ENCODE measurements at regions not wholly inside any gene's neighbourhood (a gene's known extent, or its start where the extent isn't known, plus 50 kb on each side); places are given as distances from the start of the nearest gene placed in this dataset.

DNA sequence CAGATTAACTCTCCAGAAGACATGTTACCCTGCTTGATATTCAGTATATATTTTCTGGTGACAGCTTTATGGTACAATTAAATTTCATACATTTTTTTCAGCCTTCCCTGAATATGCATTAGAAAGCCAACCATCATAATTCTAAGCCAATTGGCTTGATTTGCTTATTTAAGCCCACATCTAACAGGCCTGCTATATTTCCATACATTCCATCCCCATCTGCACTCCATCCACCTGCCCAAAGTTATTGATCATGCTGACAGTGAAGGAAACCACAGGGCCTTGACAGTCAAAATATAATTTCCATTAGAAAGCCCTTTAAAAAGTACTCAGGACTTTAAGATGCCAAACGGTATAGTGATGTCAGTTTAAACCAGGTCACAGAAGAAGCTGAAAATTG lies 164.3 kb downstream of the GXYLT1 start:
- no peaks in the 10 kb centered on the region for H3K36me3 ChIP-seq (ENCODE audit: control insufficient read depth, insufficient read depth, low read length)
- H3K9ac ChIP-seq (ENCODE audit: low read length): no peak overlapping the region
- H3K27me3 ChIP-seq (ENCODE audit: control insufficient read depth, insufficient read depth, low read length): no peaks in the 10 kb centered on the region
- no peaks in the 10 kb centered on the region for H3K4me1 ChIP-seq (ENCODE audit: control insufficient read depth, insufficient read depth, low read length)
- H3K4me3 ChIP-seq (ENCODE audit: low read length): no peak overlapping the region
- no peaks in the 10 kb centered on the region for H3K9me3 ChIP-seq (ENCODE audit: control insufficient read depth, low read length)

DNA sequence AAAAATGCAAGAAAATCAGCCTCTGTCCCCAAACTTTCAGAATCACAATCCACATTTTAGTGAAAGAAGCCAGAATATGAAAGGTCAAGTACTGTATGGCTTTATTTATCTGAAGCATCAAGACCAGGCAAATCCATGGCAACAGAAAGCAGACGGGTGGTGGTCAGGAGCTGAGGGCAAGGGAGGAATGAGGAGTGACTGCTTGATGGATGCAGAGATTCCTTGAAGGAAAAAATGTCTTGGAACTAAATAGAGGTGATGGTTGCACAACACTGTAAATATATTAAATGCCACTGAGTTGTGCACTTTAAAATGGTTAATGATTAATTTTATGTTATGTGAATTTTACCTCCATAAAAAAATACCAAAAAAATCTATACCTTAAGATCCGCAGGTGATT lies 165.1 kb downstream of the GXYLT1 start:
- H3K27me3 ChIP-seq (ENCODE audit: control insufficient read depth, insufficient read depth, low read length): no peaks in the 10 kb centered on the region
- H3K9ac ChIP-seq (ENCODE audit: low read length): no peak overlapping the region
- no peaks in the 10 kb centered on the region for H3K4me1 ChIP-seq (ENCODE audit: control insufficient read depth, insufficient read depth, low read length)
- no peak overlapping the region for H3K4me3 ChIP-seq (ENCODE audit: low read length)
- no peaks in the 10 kb centered on the region for H3K36me3 ChIP-seq (ENCODE audit: control insufficient read depth, insufficient read depth, low read length)
- H3K9me3 ChIP-seq (ENCODE audit: control insufficient read depth, low read length): no peaks in the 10 kb centered on the region

DNA sequence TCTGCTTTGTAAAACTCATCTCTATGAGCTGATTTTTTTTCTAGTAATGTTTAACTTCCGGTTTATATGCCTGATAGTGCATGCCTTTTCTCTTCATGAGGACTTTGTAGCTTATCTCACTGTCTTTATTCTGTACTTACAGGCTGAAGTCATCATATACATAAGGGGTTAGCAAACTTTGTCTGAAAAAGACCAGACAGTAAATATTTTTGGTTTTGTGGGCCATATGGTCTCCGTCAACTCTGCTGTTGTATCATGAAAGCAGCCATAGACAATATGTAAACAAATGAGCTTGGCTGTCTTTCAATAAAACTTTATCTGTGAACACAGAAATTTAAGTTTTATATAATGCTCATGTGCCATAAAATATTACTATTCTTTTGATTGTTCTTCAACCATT lies 172.1 kb downstream of the GXYLT1 start:
- Histone ChIP-seq H3K27me3 (ENCODE audit: control insufficient read depth, insufficient read depth, low read length) (no peaks in the 10 kb centered on the region), H3K36me3 (ENCODE audit: control insufficient read depth, insufficient read depth, low read length) (no peaks in the 10 kb centered on the region), H3K9me3 (ENCODE audit: control insufficient read depth, low read length) (no peaks in the 10 kb centered on the region), H3K4me3 (ENCODE audit: low read length) (no peak overlapping the region), H3K9ac (ENCODE audit: low read length) (no peak overlapping the region), H3K4me1 (ENCODE audit: control insufficient read depth, insufficient read depth, low read length) (no peaks in the 10 kb centered on the region)

DNA sequence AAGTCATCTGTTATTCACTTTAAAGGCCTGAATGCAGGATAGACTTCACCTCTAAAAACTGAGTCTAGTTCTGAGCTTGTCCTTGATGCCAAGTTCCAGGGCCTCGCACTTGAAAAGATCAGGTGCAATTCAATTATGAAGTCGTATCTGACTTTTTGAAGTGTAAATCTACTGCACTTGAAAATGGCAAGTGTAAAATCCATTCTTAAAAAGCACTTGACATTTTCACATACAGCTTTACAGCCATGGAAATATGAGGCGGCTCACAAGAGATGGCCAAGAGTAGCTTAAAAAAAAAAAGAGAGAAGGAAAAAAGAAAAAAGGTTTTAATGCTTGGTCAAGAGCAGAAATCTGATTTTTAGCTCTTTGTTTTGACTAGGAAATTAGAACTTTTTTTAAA lies 172.5 kb downstream of the GXYLT1 start:
- H3K36me3 ChIP-seq (ENCODE audit: control insufficient read depth, insufficient read depth, low read length): no peaks in the 10 kb centered on the region
- no peak overlapping the region for H3K9ac ChIP-seq (ENCODE audit: low read length)
- H3K27me3 ChIP-seq (ENCODE audit: control insufficient read depth, insufficient read depth, low read length): no peaks in the 10 kb centered on the region
- H3K9me3 ChIP-seq (ENCODE audit: control insufficient read depth, low read length): no peaks in the 10 kb centered on the region
- no peak overlapping the region for H3K4me3 ChIP-seq (ENCODE audit: low read length)
- no peaks in the 10 kb centered on the region for H3K4me1 ChIP-seq (ENCODE audit: control insufficient read depth, insufficient read depth, low read length)

DNA sequence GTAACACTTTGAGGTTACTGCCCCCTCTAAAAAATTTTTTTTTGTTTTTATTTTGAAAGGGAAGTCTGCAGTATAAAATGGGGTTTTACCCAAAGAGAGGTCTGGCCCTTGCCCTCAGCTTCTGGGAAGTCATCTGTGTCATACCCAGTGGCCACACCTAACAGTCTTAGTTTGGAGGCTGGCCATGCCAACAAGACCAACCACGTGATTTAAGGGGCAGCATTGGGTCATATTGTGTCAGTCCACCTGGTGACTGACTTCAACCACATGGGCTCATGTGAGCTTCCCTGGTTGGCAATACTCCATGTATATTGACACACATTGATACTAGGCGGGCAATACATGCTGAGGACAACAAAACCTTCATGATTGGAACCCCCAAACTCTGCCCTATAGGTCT lies 173.9 kb downstream of the GXYLT1 start:
- H3K4me3 ChIP-seq (ENCODE audit: low read length): no peak overlapping the region
- no peaks in the 10 kb centered on the region for H3K27me3 ChIP-seq (ENCODE audit: control insufficient read depth, insufficient read depth, low read length)
- no peaks in the 10 kb centered on the region for H3K36me3 ChIP-seq (ENCODE audit: control insufficient read depth, insufficient read depth, low read length)
- no peaks in the 10 kb centered on the region for H3K4me1 ChIP-seq (ENCODE audit: control insufficient read depth, insufficient read depth, low read length)
- H3K9me3 ChIP-seq (ENCODE audit: control insufficient read depth, low read length): no peaks in the 10 kb centered on the region
- no peak overlapping the region for H3K9ac ChIP-seq (ENCODE audit: low read length)

DNA sequence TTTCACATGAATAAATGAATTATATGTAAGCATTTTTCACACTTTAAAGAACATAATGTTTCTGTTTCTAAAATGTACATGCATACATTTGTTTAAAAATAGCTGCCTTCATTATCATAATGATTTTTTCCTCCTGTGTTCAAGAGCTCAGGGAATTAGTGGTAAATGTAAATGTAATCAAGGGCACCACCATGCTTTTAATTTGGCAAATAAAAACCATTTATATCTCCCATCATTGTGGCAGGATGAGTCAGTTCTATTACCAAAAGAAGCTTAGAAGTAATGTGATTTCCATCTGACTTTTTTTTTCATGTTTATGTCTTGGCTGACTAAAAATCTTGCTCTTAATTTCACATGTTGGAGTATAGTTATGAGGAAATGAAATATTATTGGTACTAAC lies 176.1 kb downstream of the GXYLT1 start:
- no peaks in the 10 kb centered on the region for H3K9me3 ChIP-seq (ENCODE audit: control insufficient read depth, low read length)
- H3K36me3 ChIP-seq (ENCODE audit: control insufficient read depth, insufficient read depth, low read length): no peaks in the 10 kb centered on the region
- no peak overlapping the region for H3K4me3 ChIP-seq (ENCODE audit: low read length)
- no peaks in the 10 kb centered on the region for H3K4me1 ChIP-seq (ENCODE audit: control insufficient read depth, insufficient read depth, low read length)
- H3K27me3 ChIP-seq (ENCODE audit: control insufficient read depth, insufficient read depth, low read length): no peaks in the 10 kb centered on the region
- no peak overlapping the region for H3K9ac ChIP-seq (ENCODE audit: low read length)

DNA sequence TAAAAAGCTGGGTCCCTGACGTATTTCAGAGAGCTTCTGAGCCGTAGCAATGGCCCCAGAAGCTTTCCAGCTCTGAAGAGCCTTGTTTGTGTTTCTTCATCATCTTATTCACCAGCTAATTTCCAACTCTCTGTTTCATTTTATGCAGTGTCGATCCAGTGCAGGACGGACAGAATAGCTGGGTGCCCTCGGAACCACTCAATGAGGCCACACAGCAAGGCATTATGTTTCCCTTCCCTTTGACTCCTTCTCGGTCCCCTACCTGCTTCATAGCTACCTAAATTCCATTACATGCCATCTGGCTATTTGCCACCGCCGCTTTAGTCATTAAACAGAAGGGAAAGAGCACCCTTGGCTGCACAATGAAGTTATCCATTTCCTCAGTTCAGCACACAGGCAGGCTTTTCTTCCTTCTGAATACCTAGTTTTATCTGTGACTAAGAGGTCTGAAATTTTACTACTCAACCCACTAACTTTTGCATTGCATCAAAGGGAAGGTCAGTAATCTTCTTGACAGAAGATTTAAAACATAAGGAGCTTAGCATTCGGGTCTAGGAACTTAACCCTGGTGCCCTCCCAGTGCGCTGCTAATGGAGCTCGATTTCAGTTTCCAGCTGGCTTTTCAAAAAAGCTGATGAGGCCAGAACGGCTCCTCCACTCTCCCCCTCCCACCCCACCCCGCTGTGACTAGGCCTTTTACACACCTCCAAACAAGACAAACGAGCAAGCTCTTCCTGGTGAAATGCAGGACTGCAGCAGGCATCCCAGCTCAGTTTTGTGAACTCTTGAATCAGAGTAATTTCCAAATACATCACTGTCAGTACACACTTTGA lies 176.8 kb downstream of the GXYLT1 start:
- H3K36me3 ChIP-seq (ENCODE audit: control insufficient read depth, insufficient read depth, low read length): no peaks in the 10 kb centered on the region
- no peaks in the 10 kb centered on the region for H3K4me1 ChIP-seq (ENCODE audit: control insufficient read depth, insufficient read depth, low read length)
- no peaks in the 10 kb centered on the region for H3K27me3 ChIP-seq (ENCODE audit: control insufficient read depth, insufficient read depth, low read length)
- H3K9ac ChIP-seq (ENCODE audit: low read length): no peak overlapping the region
- H3K4me3 ChIP-seq (ENCODE audit: low read length): no peak overlapping the region
- H3K9me3 ChIP-seq (ENCODE audit: control insufficient read depth, low read length): no peaks in the 10 kb centered on the region

DNA sequence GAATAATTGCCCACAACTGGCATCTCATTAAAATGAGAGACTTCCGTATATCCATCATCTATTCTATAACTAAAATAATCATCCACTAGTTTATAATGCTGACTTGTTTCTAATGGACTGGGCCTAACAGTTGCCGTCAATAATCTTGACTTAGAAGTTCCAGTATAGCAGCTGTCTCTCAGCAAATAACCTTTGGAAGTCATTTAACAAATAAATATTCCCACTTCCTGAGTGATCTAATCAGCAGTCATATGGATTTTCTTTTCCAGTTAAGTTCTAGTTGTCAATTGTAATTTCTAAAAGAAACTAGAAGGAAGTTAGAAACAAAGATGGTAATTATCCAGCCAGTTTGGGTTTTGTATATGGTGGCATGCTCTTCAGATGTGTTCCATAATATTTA lies 177.8 kb downstream of the GXYLT1 start:
- Histone ChIP-seq H3K4me1 (ENCODE audit: control insufficient read depth, insufficient read depth, low read length) (no peaks in the 10 kb centered on the region), H3K9me3 (ENCODE audit: control insufficient read depth, low read length) (no peaks in the 10 kb centered on the region), H3K4me3 (ENCODE audit: low read length) (no peak overlapping the region), H3K36me3 (ENCODE audit: control insufficient read depth, insufficient read depth, low read length) (no peaks in the 10 kb centered on the region), H3K9ac (ENCODE audit: low read length) (no peak overlapping the region), H3K27me3 (ENCODE audit: control insufficient read depth, insufficient read depth, low read length) (no peaks in the 10 kb centered on the region)

DNA sequence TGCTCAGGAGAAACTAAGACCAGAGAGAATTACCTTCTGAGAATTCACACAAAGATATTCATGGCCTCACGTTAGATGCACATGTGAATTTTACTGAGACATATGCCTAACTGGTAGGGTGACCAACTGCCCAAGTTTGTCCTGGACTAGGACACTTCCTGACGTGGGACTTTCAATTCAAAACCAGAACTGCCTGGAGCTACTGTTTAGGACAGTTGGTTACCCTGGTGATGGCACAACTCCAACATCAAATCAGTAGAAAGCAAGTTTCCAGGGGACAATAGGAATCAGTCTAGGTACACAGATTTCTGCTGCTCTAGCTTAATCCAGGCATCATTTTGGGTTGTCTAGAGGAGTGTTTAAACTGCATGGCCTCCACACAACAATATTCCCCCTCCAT lies 178.7 kb downstream of the GXYLT1 start:
- H3K27me3 ChIP-seq (ENCODE audit: control insufficient read depth, insufficient read depth, low read length): no peaks in the 10 kb centered on the region
- H3K36me3 ChIP-seq (ENCODE audit: control insufficient read depth, insufficient read depth, low read length): no peaks in the 10 kb centered on the region
- no peaks in the 10 kb centered on the region for H3K9me3 ChIP-seq (ENCODE audit: control insufficient read depth, low read length)
- no peak overlapping the region for H3K9ac ChIP-seq (ENCODE audit: low read length)
- no peak overlapping the region for H3K4me3 ChIP-seq (ENCODE audit: low read length)
- no peaks in the 10 kb centered on the region for H3K4me1 ChIP-seq (ENCODE audit: control insufficient read depth, insufficient read depth, low read length)

DNA sequence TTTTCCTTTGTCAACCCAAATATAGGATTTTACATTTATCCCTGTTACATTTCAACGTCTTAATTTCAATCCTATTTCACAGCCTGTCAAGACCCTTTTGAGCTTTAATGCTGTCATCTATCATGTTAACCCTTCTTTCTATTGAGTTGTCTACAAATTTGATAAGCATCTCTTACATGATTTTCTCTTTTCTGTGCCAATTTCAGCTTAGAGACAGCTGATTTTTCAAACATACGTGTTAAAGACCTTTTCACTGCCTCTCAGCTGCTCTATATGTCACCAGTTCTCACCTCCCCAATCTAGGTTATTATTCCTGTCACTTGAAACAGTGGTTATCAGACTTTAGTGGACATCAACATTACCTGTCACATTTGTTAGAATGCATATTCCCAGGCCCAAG lies 181.3 kb downstream of the GXYLT1 start:
- Histone ChIP-seq H3K4me1 (ENCODE audit: control insufficient read depth, insufficient read depth, low read length) (no peaks in the 10 kb centered on the region), H3K36me3 (ENCODE audit: control insufficient read depth, insufficient read depth, low read length) (no peaks in the 10 kb centered on the region), H3K27me3 (ENCODE audit: control insufficient read depth, insufficient read depth, low read length) (no peaks in the 10 kb centered on the region), H3K9me3 (ENCODE audit: control insufficient read depth, low read length) (no peaks in the 10 kb centered on the region), H3K9ac (ENCODE audit: low read length) (no peak overlapping the region), H3K4me3 (ENCODE audit: low read length) (no peak overlapping the region)

DNA sequence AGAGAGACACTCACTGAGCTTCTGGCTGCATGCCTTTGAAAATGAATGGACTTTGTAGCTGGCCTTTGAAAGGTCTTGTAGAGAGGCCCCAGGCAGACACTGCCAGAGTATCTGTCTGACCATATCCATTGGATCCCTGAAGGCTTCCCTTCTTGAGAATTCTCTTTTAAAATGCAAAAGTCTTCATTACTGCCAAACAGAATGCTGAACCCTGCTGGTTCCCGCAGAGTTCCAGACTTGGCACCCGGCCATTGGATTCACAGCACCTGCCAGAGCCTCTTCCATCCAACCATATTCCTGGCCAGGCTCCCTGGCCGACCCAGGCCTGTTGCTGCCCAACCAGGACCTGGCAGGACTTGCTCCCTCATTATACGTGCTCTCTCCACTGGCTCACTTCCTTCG lies 182.5 kb downstream of the GXYLT1 start:
- Histone ChIP-seq H3K4me3 (ENCODE audit: low read length) (no peak overlapping the region), H3K27me3 (ENCODE audit: control insufficient read depth, insufficient read depth, low read length) (no peaks in the 10 kb centered on the region), H3K36me3 (ENCODE audit: control insufficient read depth, insufficient read depth, low read length) (no peaks in the 10 kb centered on the region), H3K9ac (ENCODE audit: low read length) (no peak overlapping the region), H3K9me3 (ENCODE audit: control insufficient read depth, low read length) (no peaks in the 10 kb centered on the region), H3K4me1 (ENCODE audit: control insufficient read depth, insufficient read depth, low read length) (no peaks in the 10 kb centered on the region)

DNA sequence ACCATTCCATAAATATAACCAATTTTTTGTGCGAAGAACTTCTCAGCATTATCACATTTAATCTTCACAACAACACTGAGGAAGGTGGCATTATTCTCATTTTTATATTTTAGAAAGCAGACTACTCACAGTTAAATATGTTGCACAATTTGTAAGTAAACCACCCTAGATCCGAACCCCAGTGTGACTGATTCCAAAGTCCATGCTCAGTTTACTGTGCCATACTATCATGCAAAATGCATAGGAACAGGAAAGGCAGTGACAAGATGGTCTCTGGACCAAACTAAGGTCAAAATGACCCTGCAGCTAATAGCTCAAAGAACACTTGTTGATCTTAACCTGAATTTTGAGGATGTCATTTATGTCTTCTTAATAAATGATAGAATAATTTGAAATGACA lies 185.4 kb downstream of the GXYLT1 start:
- Histone ChIP-seq H3K4me1 (ENCODE audit: control insufficient read depth, insufficient read depth, low read length) (no peaks in the 10 kb centered on the region), H3K36me3 (ENCODE audit: control insufficient read depth, insufficient read depth, low read length) (no peaks in the 10 kb centered on the region), H3K4me3 (ENCODE audit: low read length) (no peak overlapping the region), H3K9me3 (ENCODE audit: control insufficient read depth, low read length) (no peaks in the 10 kb centered on the region), H3K9ac (ENCODE audit: low read length) (no peak overlapping the region), H3K27me3 (ENCODE audit: control insufficient read depth, insufficient read depth, low read length) (no peaks in the 10 kb centered on the region)

DNA sequence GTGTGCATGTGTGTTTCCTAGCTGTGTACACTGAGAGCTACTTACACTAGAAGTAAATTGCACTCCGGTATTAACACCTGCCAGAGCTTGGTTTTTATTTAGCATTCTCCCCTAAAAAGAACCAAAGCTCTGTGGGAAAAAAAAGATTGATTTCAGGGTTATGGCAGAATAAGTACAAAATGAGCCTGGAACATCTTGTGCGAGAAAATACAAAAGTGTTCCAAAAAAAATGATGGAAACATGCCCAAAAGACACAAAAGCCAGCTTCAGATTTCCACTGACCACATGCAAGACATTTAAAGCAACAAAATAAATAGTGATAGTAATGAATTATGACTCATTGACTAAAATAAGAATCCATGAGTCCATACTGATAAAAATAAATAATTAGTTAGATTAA lies 188.3 kb downstream of the GXYLT1 start:
- Histone ChIP-seq H3K27me3 (ENCODE audit: control insufficient read depth, insufficient read depth, low read length) (no peaks in the 10 kb centered on the region), H3K4me3 (ENCODE audit: low read length) (no peak overlapping the region), H3K9ac (ENCODE audit: low read length) (no peak overlapping the region), H3K36me3 (ENCODE audit: control insufficient read depth, insufficient read depth, low read length) (no peaks in the 10 kb centered on the region), H3K4me1 (ENCODE audit: control insufficient read depth, insufficient read depth, low read length) (no peaks in the 10 kb centered on the region), H3K9me3 (ENCODE audit: control insufficient read depth, low read length) (no peaks in the 10 kb centered on the region)

Data from mucosa of stomach (tissue), 1 donor.